ENCODE measurements at regions not wholly inside any gene's neighbourhood (a gene's known extent, or its start where the extent isn't known, plus 50 kb on each side); places are given as distances from the start of the nearest gene placed in this dataset.

GRCh38 chr3:13717222-13717895, 162.5 kb downstream of the WNT7A start:
- TF ChIP-seq CTCF (IDR thresholded peaks at IDR 0.05) = no peak
- no peak for TF ChIP-seq POLR2A (IDR thresholded peaks at IDR 0.05)
